ENCODE measurements at regions not wholly inside any gene's neighbourhood (a gene's known extent, or its start where the extent isn't known, plus 50 kb on each side); places are given as distances from the start of the nearest gene placed in this dataset.

DNA sequence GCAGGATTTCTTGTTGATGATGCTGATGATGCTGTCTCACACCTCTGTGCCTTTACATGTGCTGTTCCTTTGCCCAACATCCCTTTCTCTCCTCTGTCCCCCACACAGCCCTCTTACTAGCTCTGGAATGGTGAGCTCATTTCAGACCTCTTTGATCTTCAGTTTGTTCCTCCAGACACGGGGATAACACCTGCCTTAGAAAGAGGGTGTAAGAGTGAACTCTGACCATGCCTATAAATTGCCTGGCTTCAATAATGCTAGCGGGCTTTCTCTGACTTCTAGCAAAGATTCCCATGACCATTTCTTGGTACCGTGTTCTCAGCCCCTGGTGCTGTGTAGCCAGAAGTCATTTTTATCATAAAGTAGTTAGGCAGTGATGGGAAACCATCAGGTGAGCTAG lies 55.9 kb upstream of the DRD2 start:
- POLR2A ChIA-PET: no interaction called here
- CTCF ChIA-PET: no interaction called here
- RAD21 ChIA-PET (ENCODE audit: low non-redundant PET in 1 of 2, low total read pairs in 2 of 2, uncharacterized antibody in 2 of 2, unreplicated experiment in 2 of 2): no interaction called here
- no peaks in the 10 kb centered on the region for H3K9me2 ChIP-seq (ENCODE audit: insufficient read depth)
- peaks cover 0 to 3% of the 10 kb centered on the region in 2 experiments; a peak in 1 of 4 replicates for H3K4me1 ChIP-seq (ENCODE audit: control insufficient read depth in 1 of 2, insufficient read depth in 2 of 2, low read length in 2 of 2)
- H3K4me2 ChIP-seq (ENCODE audit: low read length): no peak overlapping the region
- BruUV-seq (replicated peaks): no TSS peak
- TF ChIP-seq POLR2AphosphoS5 (IDR thresholded peaks at IDR 0.05; ENCODE audit: low read depth, low read length): no peak
- TF ChIP-seq, protein P1, sequence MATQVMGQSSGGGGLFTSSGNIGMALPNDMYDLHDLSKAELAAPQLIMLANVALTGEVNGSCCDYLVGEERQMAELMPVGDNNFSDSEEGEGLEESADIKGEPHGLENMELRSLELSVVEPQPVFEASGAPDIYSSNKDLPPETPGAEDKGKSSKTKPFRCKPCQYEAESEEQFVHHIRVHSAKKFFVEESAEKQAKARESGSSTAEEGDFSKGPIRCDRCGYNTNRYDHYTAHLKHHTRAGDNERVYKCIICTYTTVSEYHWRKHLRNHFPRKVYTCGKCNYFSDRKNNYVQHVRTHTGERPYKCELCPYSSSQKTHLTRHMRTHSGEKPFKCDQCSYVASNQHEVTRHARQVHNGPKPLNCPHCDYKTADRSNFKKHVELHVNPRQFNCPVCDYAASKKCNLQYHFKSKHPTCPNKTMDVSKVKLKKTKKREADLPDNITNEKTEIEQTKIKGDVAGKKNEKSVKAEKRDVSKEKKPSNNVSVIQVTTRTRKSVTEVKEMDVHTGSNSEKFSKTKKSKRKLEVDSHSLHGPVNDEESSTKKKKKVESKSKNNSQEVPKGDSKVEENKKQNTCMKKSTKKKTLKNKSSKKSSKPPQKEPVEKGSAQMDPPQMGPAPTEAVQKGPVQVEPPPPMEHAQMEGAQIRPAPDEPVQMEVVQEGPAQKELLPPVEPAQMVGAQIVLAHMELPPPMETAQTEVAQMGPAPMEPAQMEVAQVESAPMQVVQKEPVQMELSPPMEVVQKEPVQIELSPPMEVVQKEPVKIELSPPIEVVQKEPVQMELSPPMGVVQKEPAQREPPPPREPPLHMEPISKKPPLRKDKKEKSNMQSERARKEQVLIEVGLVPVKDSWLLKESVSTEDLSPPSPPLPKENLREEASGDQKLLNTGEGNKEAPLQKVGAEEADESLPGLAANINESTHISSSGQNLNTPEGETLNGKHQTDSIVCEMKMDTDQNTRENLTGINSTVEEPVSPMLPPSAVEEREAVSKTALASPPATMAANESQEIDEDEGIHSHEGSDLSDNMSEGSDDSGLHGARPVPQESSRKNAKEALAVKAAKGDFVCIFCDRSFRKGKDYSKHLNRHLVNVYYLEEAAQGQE (IDR thresholded peaks at IDR 0.05; ENCODE audit: low read depth): no peak
- no peak for TF ChIP-seq EZH2 (IDR thresholded peaks at IDR 0.05)
- TF ChIP-seq CEBPB (IDR thresholded peaks at IDR 0.05; ENCODE audit: low read depth): no peak
- TF ChIP-seq YY1 (IDR thresholded peaks at IDR 0.05; ENCODE audit: extremely low read depth, insufficient replicate concordance, low read depth, low read length): no peak
- no peak for TF ChIP-seq SRF (IDR thresholded peaks at IDR 0.05; ENCODE audit: low read depth)
- TF ChIP-seq RAD21 (IDR thresholded peaks at IDR 0.05; ENCODE audit: low read depth): no peak
- TF ChIP-seq SIN3A (IDR thresholded peaks at IDR 0.05; ENCODE audit: low read depth): no peak
- H3K27me3 ChIP-seq (ENCODE audit: insufficient read depth, low read length): peaks cover 23% of the 10 kb centered on the region
- intact Hi-C loops (cut with micrococcal nuclease): no loop called here
- no peak overlapping the region for H3K9ac ChIP-seq (ENCODE audit: low read length)
- H3K4me3 ChIP-seq (replicated peaks in 1 of 2; ENCODE audit: low read depth in 1 of 2, low read length in 2 of 2): no peak overlapping the region
- no peaks in the 10 kb centered on the region for H3K79me2 ChIP-seq (ENCODE audit: insufficient read depth, low read length)
- H3K9me3 ChIP-seq (ENCODE audit: control insufficient read depth in 1 of 2, insufficient read depth in 1 of 2, low read depth in 1 of 2, low read length in 2 of 2): no peaks in the 10 kb centered on the region
- no peak overlapping the region for H3K27ac ChIP-seq (ENCODE audit: low read depth, low read length)
- DNase-seq (ENCODE audit: low read depth, low spot score): no peak
- no peak overlapping the region for H2AFZ ChIP-seq (ENCODE audit: low read depth, low read length, poor library complexity, severe bottlenecking)
- H3K36me3 ChIP-seq (ENCODE audit: control insufficient read depth in 1 of 2, insufficient read depth in 2 of 2, low read length in 2 of 2): no peaks in the 10 kb centered on the region
- ATAC-seq: no peak
- H4K20me1 ChIP-seq (ENCODE audit: insufficient read depth): no peaks in the 10 kb centered on the region; the same call in 1 of the 2 replicates

Measured in HCT116 (cell line).